KMS-11 (cell line): ENCODE measurements at regions not wholly inside any gene's neighbourhood (a gene's known extent, or its start where the extent isn't known, plus 50 kb on each side); places are given as distances from the start of the nearest gene placed in this dataset.

Source experiments
- H2AFZ ChIP-seq: fragments of 200-600 bp; sonication (generic); 2 replicates; pipeline ENCODE4 v1.6.1; 2016; ENCODE audit warnings: antibody characterized with exemption, mixed run types, low read depth
- H3K27ac ChIP-seq: fragments of 200-600 bp; sonication (generic); 2 replicates; pipeline ENCODE4 v1.6.1; 2016; ENCODE audit warnings: mild to moderate bottlenecking, mixed run types
- H3K27me3 ChIP-seq: fragments of 200-600 bp; sonication (generic); 2 replicates; pipeline ENCODE4 v1.6.1; 2017; ENCODE audit warnings: mild to moderate bottlenecking, low read depth, mixed run types, moderate library complexity; ENCODE audit not compliant: insufficient read depth
- H3K36me3 ChIP-seq: fragments of 200-600 bp; sonication (generic); 2 replicates; pipeline ENCODE4 v1.6.1; 2017; ENCODE audit warnings: mild to moderate bottlenecking, mixed run types; ENCODE audit not compliant: insufficient read depth
- H3K4me1 ChIP-seq: fragments of 200-600 bp; sonication (generic); 2 replicates; pipeline ENCODE4 v1.6.1; 2016; ENCODE audit warnings: mild to moderate bottlenecking, low read depth, mixed run types; ENCODE audit not compliant: poor library complexity, severe bottlenecking
- H3K4me2 ChIP-seq: fragments of 200-600 bp; sonication (generic); 2 replicates; pipeline ENCODE4 v1.7.0; 2016; ENCODE audit warnings: mild to moderate bottlenecking, mixed run types
- H3K4me3 ChIP-seq: fragments of 200-600 bp; sonication (generic); IDR thresholded peaks from 2 replicates; pipeline ENCODE4 v1.6.1; 2017; ENCODE audit warnings: low read depth, low read length, mixed read lengths; ENCODE audit not compliant: insufficient read depth
- H3K79me2 ChIP-seq: fragments of 200-600 bp; sonication (generic); 2 replicates; pipeline ENCODE4 v1.6.1; 2016; ENCODE audit warnings: low read depth, mixed run types; ENCODE audit not compliant: insufficient read depth
- H3K9ac ChIP-seq: fragments of 200-600 bp; sonication (generic); 2 replicates; pipeline ENCODE4 v1.6.1; 2016; ENCODE audit warnings: mild to moderate bottlenecking, mixed run types
- H4K20me1 ChIP-seq: fragments of 200-600 bp; sonication (generic); 2 replicates; pipeline ENCODE4 v1.6.1; 2016; ENCODE audit warnings: mild to moderate bottlenecking, mixed run types; ENCODE audit not compliant: insufficient read depth
- TF ChIP-seq, protein P1 (sequence below): fragments of 200-600 bp; sonication (generic); conservative IDR thresholded peaks from 2 replicates; pipeline ENCODE4 v1.6.1; 2017; ENCODE audit warnings: low read depth, mild to moderate bottlenecking, antibody characterized with exemption, low read length, moderate library complexity, mixed read lengths

GRCh38 chr2:145352484-145352883 is 832.6 kb upstream of the ZEB2 start:
- Histone ChIP-seq H3K36me3 (no peaks in the 10 kb centered on the region), H3K9ac (no peak overlapping the region), H3K4me2 (no peak overlapping the region), H3K4me1 (no peaks in the 10 kb centered on the region), H3K27ac (no peak overlapping the region), H3K79me2 (no peaks in the 10 kb centered on the region), H3K4me3 (no peak overlapping the region), H2AFZ (no peak overlapping the region), H4K20me1 (no peaks in the 10 kb centered on the region), H3K27me3 (no peaks in the 10 kb centered on the region)
- TF ChIP-seq, protein P1, sequence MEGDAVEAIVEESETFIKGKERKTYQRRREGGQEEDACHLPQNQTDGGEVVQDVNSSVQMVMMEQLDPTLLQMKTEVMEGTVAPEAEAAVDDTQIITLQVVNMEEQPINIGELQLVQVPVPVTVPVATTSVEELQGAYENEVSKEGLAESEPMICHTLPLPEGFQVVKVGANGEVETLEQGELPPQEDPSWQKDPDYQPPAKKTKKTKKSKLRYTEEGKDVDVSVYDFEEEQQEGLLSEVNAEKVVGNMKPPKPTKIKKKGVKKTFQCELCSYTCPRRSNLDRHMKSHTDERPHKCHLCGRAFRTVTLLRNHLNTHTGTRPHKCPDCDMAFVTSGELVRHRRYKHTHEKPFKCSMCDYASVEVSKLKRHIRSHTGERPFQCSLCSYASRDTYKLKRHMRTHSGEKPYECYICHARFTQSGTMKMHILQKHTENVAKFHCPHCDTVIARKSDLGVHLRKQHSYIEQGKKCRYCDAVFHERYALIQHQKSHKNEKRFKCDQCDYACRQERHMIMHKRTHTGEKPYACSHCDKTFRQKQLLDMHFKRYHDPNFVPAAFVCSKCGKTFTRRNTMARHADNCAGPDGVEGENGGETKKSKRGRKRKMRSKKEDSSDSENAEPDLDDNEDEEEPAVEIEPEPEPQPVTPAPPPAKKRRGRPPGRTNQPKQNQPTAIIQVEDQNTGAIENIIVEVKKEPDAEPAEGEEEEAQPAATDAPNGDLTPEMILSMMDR, result no peak

- Histone ChIP-seq H3K4me3 (no peak overlapping the region), H3K27ac (no peak overlapping the region), H3K79me2 (no peaks in the 10 kb centered on the region), H3K36me3 (no peaks in the 10 kb centered on the region), H3K9ac (no peak overlapping the region), H4K20me1 (no peaks in the 10 kb centered on the region), H3K4me2 (no peak overlapping the region), H3K27me3 (no peaks in the 10 kb centered on the region), H3K4me1 (no peaks in the 10 kb centered on the region), H2AFZ (no peak overlapping the region)
- TF ChIP-seq, protein P1, result no peak
Measured at GRCh38 chr2:145351864-145352425, 832.0 kb upstream of the ZEB2 start.

GRCh38 chr2:145350011-145350410 is 830.1 kb upstream of the ZEB2 start:
- H3K9ac ChIP-seq, result no peak overlapping the region
- H3K4me2 ChIP-seq, result no peak overlapping the region
- H3K27ac ChIP-seq, result no peak overlapping the region
- no peaks in the 10 kb centered on the region for H4K20me1 ChIP-seq
- H3K36me3 ChIP-seq, result no peaks in the 10 kb centered on the region
- H3K4me1 ChIP-seq, result no peaks in the 10 kb centered on the region
- no peak overlapping the region for H2AFZ ChIP-seq
- no peak overlapping the region for H3K4me3 ChIP-seq
- TF ChIP-seq, protein P1, result no peak
- no peaks in the 10 kb centered on the region for H3K79me2 ChIP-seq
- H3K27me3 ChIP-seq, result no peaks in the 10 kb centered on the region

- TF ChIP-seq, protein P1, result no peak
- Histone ChIP-seq H3K27ac (no peak overlapping the region), H3K4me2 (no peak overlapping the region), H3K27me3 (no peaks in the 10 kb centered on the region), H3K79me2 (no peaks in the 10 kb centered on the region), H4K20me1 (no peaks in the 10 kb centered on the region), H3K4me3 (no peak overlapping the region), H3K9ac (no peak overlapping the region), H3K4me1 (no peaks in the 10 kb centered on the region), H2AFZ (no peak overlapping the region), H3K36me3 (no peaks in the 10 kb centered on the region)
Measured at GRCh38 chr2:145344076-145344724, 824.3 kb upstream of the ZEB2 start.
